ENCODE measurements at regions not wholly inside any gene's neighbourhood (a gene's known extent, or its start where the extent isn't known, plus 50 kb on each side); places are given as distances from the start of the nearest gene placed in this dataset.

DNA sequence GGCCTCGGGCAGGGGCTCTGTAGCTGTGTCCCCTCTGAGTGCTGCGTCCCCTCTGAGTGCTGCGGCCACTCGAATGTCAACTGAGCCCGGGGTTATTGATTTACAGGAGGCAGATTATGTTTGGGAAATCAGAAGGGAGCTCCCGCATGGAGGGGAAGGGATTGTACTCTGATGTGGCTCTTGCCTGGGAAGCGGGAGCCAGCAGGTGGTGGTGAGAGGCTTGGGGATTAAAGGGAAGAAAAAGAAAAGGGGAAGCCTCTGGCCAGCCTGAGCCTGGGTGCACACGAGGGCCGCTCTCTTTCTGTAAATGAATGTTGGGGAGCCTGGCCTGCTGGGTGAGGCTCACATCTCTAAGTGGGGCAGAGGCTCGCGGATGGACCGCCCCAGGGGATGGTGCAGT is 143.7 kb downstream of the AACS start:
- Histone ChIP-seq H3K4me1 (ENCODE audit: insufficient read depth, low read length) (no peaks in the 10 kb centered on the region), H3K79me2 (ENCODE audit: low read length) (no peaks in the 10 kb centered on the region), H3K9me2 (replicated peaks; ENCODE audit: low read length) (no peaks in the 10 kb centered on the region), H4K20me1 (ENCODE audit: low read length) (no peaks in the 10 kb centered on the region), H3K36me3 (ENCODE audit: low read depth, low read length) (no peaks in the 10 kb centered on the region), H3F3A (ENCODE audit: low read length, unreplicated experiment) (no peaks in the 10 kb centered on the region), H3K4me2 (ENCODE audit: low read length) (no peak overlapping the region), H3K27ac (ENCODE audit: low read length) (no peak overlapping the region), H3K9ac (ENCODE audit: low read length) (no peak overlapping the region), H3K27me3 (ENCODE audit: low read length) (peaks cover 86% of the 10 kb centered on the region), H3K9me3 (ENCODE audit: low read length) (no peaks in the 10 kb centered on the region), H2AFZ (ENCODE audit: low read length) (no peak overlapping the region), H3K4me3 (ENCODE audit: low read length) (no peak overlapping the region)
- ATAC-seq (no peak), DNase-seq (no peak)
- ChIA-PET CTCF (no interaction called here), POLR2A (ENCODE audit: unreplicated experiment) (no interaction called here)
- TF ChIP-seq EZH2phosphoT487 (IDR thresholded peaks at IDR 0.05; ENCODE audit: borderline replicate concordance, low read length) (no peak), EZH2 (IDR thresholded peaks at IDR 0.05; ENCODE audit: low read length, unreplicated experiment) (no peak)
- TF ChIP-seq, protein P1, sequence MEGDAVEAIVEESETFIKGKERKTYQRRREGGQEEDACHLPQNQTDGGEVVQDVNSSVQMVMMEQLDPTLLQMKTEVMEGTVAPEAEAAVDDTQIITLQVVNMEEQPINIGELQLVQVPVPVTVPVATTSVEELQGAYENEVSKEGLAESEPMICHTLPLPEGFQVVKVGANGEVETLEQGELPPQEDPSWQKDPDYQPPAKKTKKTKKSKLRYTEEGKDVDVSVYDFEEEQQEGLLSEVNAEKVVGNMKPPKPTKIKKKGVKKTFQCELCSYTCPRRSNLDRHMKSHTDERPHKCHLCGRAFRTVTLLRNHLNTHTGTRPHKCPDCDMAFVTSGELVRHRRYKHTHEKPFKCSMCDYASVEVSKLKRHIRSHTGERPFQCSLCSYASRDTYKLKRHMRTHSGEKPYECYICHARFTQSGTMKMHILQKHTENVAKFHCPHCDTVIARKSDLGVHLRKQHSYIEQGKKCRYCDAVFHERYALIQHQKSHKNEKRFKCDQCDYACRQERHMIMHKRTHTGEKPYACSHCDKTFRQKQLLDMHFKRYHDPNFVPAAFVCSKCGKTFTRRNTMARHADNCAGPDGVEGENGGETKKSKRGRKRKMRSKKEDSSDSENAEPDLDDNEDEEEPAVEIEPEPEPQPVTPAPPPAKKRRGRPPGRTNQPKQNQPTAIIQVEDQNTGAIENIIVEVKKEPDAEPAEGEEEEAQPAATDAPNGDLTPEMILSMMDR (conservative IDR thresholded peaks at IDR 0.05; ENCODE audit: low read depth, low read length) = no peak
- BruUV-seq (replicated peaks) = no TSS peak
- intact Hi-C loops (cut with micrococcal nuclease) = no loop called here

DNA sequence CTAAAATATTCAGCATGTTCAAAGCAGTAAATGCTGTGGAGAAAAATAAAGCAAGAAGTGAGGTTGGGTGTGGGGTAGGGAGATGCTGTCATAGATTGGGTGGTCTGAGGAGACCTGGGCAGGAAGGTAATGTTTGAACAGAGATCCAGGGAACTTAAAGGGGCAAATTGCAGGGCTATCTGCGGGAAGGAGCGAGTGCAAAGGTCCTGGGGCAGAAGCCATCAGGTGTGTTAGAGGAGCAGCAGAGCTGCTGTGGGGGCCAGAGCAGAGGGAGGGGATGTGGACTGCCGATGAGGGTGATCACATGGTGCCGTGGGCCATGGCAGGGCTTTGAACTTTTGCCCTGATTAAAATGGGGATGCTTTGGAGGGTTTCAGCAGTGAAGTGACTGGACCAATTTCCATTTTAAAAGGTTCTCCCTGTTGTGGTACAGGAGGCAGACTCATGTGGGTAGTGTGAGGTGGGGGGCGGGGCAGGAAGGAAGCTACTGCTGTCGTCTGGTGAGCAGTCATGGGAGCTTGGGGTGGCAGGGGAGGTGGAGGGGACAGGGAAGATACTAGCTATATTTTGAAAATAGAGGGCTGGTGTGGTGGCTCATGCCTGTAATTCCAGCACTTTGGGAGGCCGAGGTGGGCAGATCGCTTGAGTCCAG is 145.0 kb downstream of the AACS start:
- Histone ChIP-seq H3K9me3 (ENCODE audit: low read length) (no peaks in the 10 kb centered on the region), H3K36me3 (ENCODE audit: low read depth, low read length) (no peaks in the 10 kb centered on the region), H4K20me1 (ENCODE audit: low read length) (no peaks in the 10 kb centered on the region), H3K27me3 (ENCODE audit: low read length) (peaks cover 96% of the 10 kb centered on the region), H3K9me2 (replicated peaks; ENCODE audit: low read length) (no peaks in the 10 kb centered on the region), H3F3A (ENCODE audit: low read length, unreplicated experiment) (no peaks in the 10 kb centered on the region), H3K4me1 (ENCODE audit: insufficient read depth, low read length) (no peaks in the 10 kb centered on the region), H3K4me3 (ENCODE audit: low read length) (no peak overlapping the region), H3K4me2 (ENCODE audit: low read length) (no peak overlapping the region), H3K79me2 (ENCODE audit: low read length) (no peaks in the 10 kb centered on the region), H3K27ac (ENCODE audit: low read length) (no peak overlapping the region), H2AFZ (ENCODE audit: low read length) (no peak overlapping the region), H3K9ac (ENCODE audit: low read length) (no peak overlapping the region)
- no peak for ATAC-seq
- intact Hi-C loops (cut with micrococcal nuclease) = no loop called here
- no TSS peak for BruUV-seq (replicated peaks)
- TF ChIP-seq EZH2phosphoT487 (IDR thresholded peaks at IDR 0.05; ENCODE audit: borderline replicate concordance, low read length) (no peak), EZH2 (IDR thresholded peaks at IDR 0.05; ENCODE audit: low read length, unreplicated experiment) (no peak)
- TF ChIP-seq, protein P1 (conservative IDR thresholded peaks at IDR 0.05; ENCODE audit: low read depth, low read length) = no peak
- no peak for DNase-seq
- ChIA-PET POLR2A (ENCODE audit: unreplicated experiment) (no interaction called here), CTCF (no interaction called here)

DNA sequence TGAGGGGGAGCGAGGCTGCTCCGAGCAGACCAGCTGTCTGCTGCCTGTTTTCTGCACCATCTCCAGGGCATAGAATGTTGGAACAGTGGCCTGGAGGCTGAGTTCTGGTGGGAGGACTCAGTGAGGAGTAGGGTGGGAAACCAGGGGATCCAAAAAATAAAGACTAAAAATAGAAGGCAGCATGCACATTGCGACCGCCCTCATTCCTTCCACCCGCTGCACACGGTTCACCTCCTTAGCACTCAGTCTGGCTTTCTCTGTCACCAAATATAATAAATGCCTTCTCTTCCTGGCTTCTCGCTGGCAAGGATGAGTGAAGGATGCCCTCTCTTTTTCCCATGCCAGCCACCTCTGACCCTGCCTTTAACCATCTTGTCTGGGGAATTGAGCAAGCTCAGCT is 146.2 kb downstream of the AACS start:
- Histone ChIP-seq H3K4me1 (ENCODE audit: insufficient read depth, low read length) (no peaks in the 10 kb centered on the region), H3K9me3 (ENCODE audit: low read length) (no peaks in the 10 kb centered on the region), H3K36me3 (ENCODE audit: low read depth, low read length) (no peaks in the 10 kb centered on the region), H3F3A (ENCODE audit: low read length, unreplicated experiment) (no peaks in the 10 kb centered on the region), H2AFZ (ENCODE audit: low read length) (no peak overlapping the region), H3K27me3 (ENCODE audit: low read length) (peaks cover 93% of the 10 kb centered on the region), H4K20me1 (ENCODE audit: low read length) (no peaks in the 10 kb centered on the region), H3K4me3 (ENCODE audit: low read length) (no peak overlapping the region), H3K4me2 (ENCODE audit: low read length) (no peak overlapping the region), H3K9me2 (replicated peaks; ENCODE audit: low read length) (no peaks in the 10 kb centered on the region), H3K9ac (ENCODE audit: low read length) (no peak overlapping the region), H3K79me2 (ENCODE audit: low read length) (no peaks in the 10 kb centered on the region), H3K27ac (ENCODE audit: low read length) (no peak overlapping the region)
- no peak for ATAC-seq
- TF ChIP-seq, protein P1 (conservative IDR thresholded peaks at IDR 0.05; ENCODE audit: low read depth, low read length) = no peak
- TF ChIP-seq EZH2 (IDR thresholded peaks at IDR 0.05; ENCODE audit: low read length, unreplicated experiment) = no peak
- no peak for TF ChIP-seq EZH2phosphoT487 (IDR thresholded peaks at IDR 0.05; ENCODE audit: borderline replicate concordance, low read length)
- BruUV-seq (replicated peaks) = no TSS peak
- no peak for DNase-seq
- CTCF ChIA-PET = no interaction called here
- intact Hi-C loops (cut with micrococcal nuclease) = no loop called here
- POLR2A ChIA-PET (ENCODE audit: unreplicated experiment) = no interaction called here

Data from PC-3 (cell line).